ENCODE measurements at regions not wholly inside any gene's neighbourhood (a gene's known extent, or its start where the extent isn't known, plus 50 kb on each side); places are given as distances from the start of the nearest gene placed in this dataset.

GRCh38 chr11:90525962-90526361, 303.1 kb upstream of the CHORDC1 start:
- Histone ChIP-seq H3K27ac (replicated peaks) (no peak overlapping the region), H3K27me3 (ENCODE audit: insufficient read depth, poor library complexity, severe bottlenecking) (no peaks in the 10 kb centered on the region), H3K4me3 (replicated peaks; ENCODE audit: insufficient read depth, low read length) (no peak overlapping the region)
- no peak for TF ChIP-seq REST (IDR thresholded peaks at IDR 0.05; ENCODE audit: insufficient replicate concordance, low read depth)
- no peak for TF ChIP-seq GABPA (IDR thresholded peaks at IDR 0.05; ENCODE audit: low read depth)
- TF ChIP-seq SPI1 (IDR thresholded peaks at IDR 0.05; ENCODE audit: borderline replicate concordance, low read depth), result no peak
- TF ChIP-seq CTCF (IDR thresholded peaks at IDR 0.05; ENCODE audit: insufficient read depth, low read length), result no peak
- no peak for TF ChIP-seq POLR2AphosphoS5 (IDR thresholded peaks at IDR 0.05; ENCODE audit: low read depth)
- DNase-seq (ENCODE audit: low read depth in 1 of 2, low spot score in 1 of 2), result no peak

GRCh38 chr11:90512846-90513245, 290.0 kb upstream of the CHORDC1 start:
- Histone ChIP-seq H3K27me3 (ENCODE audit: insufficient read depth, poor library complexity, severe bottlenecking) (no peaks in the 10 kb centered on the region), H3K27ac (replicated peaks) (no peak overlapping the region), H3K4me3 (replicated peaks; ENCODE audit: insufficient read depth, low read length) (no peak overlapping the region)
- DNase-seq (ENCODE audit: low read depth in 1 of 2, low spot score in 1 of 2), result no peak
- TF ChIP-seq SPI1 (IDR thresholded peaks at IDR 0.05; ENCODE audit: borderline replicate concordance, low read depth) (no peak), GABPA (IDR thresholded peaks at IDR 0.05; ENCODE audit: low read depth) (no peak), POLR2AphosphoS5 (IDR thresholded peaks at IDR 0.05; ENCODE audit: low read depth) (no peak), REST (IDR thresholded peaks at IDR 0.05; ENCODE audit: insufficient replicate concordance, low read depth) (no peak), CTCF (IDR thresholded peaks at IDR 0.05; ENCODE audit: insufficient read depth, low read length) (no peak)

- no peaks in the 10 kb centered on the region for H3K27me3 ChIP-seq (ENCODE audit: insufficient read depth, poor library complexity, severe bottlenecking)
- no peak overlapping the region for H3K4me3 ChIP-seq (replicated peaks; ENCODE audit: insufficient read depth, low read length)
- no peak for TF ChIP-seq CTCF (IDR thresholded peaks at IDR 0.05; ENCODE audit: insufficient read depth, low read length)
- TF ChIP-seq SPI1 (IDR thresholded peaks at IDR 0.05; ENCODE audit: borderline replicate concordance, low read depth), result no peak
- TF ChIP-seq POLR2AphosphoS5 (IDR thresholded peaks at IDR 0.05; ENCODE audit: low read depth), result no peak
- no peak for TF ChIP-seq REST (IDR thresholded peaks at IDR 0.05; ENCODE audit: insufficient replicate concordance, low read depth)
- TF ChIP-seq GABPA (IDR thresholded peaks at IDR 0.05; ENCODE audit: low read depth), result no peak
- DNase-seq (ENCODE audit: low read depth in 1 of 2, low spot score in 1 of 2), result no peak
- H3K27ac ChIP-seq (replicated peaks), result no peak overlapping the region
These were observed 288.0 kb upstream of the CHORDC1 start for GRCh38 chr11:90510839-90511238.
